ENCODE measurements at regions not wholly inside any gene's neighbourhood (a gene's known extent, or its start where the extent isn't known, plus 50 kb on each side); places are given as distances from the start of the nearest gene placed in this dataset.
"Not testable (repeated sequence)": the region's sequence is repeated elsewhere in the genome, so short reads cannot be mapped to it uniquely, and the experiment has no call there.

DNA sequence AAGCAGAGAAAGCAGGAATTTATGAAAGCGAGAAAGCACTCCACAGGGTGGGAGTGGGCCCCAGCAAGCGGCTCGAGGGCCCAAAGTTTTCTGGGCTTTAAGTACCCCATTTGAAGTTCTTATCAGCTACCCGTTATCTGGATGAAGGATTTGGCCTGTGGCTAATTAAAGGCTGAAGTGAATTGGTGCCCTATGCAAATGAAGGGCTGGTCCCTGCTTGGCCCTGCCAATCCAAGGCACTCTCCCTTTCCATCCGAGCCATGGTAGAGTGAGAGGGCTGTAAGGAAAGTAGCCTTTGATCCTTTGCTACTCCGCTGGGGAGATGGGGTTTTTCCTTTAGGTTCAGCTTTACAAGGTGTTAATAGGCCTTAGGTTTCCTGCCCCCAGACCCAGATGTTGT is 469.3 kb upstream of the CFAP20DC start:
- in situ Hi-C loops (cut with MboI; ENCODE audit: low pct_unique_long_range_greater_than_20kb, low sequenced_read_pairs): no loop called here
- DNase-seq: no peak

DNA sequence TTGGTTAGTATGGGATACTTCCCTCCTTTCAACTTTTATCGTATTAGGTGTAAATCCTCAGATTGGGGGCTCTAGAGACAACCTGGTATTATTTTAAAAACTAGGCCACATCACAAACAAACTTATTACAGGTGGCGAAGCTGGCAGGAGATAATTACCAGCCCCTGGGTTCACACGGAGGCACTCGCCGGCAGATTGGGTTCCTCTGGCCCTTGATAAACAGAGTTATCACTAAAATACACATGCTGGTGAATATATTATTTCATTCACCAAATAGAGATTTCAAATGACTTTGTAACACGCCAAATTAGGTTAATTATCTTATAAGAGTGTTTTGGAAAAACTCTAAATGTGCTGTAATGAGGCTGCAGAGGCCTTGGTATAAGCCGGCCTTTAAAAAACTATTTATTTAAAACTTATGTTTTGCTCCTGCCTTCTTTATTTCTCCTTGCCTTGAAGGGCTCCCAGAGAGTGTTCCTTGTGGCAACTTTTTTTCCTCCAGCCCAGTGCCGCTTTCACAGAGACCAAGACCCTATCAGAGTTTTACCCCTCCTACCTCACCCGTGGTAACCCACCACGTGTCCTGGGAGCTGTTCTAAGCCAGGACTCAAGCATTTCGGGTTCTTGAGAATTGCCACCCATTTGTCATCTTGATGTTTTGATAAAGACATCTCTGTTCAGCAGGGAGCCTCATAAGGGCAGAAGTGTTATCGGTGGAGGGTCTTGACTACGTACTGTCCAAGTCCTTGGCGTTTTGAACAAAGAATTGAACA is 468.6 kb upstream of the CFAP20DC start:
- DNase-seq: no peak
- in situ Hi-C loops (cut with MboI; ENCODE audit: low pct_unique_long_range_greater_than_20kb, low sequenced_read_pairs): no loop called here

DNA sequence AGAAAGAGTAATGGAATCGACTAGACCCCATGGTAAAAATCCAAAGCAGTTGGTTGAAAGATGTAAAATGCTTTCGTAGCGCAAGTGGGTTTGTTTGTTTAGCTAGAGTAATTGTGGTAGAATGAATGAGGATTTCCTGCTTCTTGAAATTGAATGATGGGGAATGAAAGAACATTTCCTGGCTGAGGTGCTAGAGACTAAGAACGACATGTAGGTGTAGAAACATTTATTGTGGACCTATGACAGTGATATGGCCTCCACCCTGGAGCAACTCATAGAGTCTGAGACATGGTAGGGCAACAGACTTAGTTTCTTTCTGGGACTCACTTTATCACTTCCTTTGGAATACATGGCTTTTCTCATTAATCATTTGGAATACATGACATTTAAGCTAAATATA is 467.6 kb upstream of the CFAP20DC start:
- in situ Hi-C loops (cut with MboI; ENCODE audit: low pct_unique_long_range_greater_than_20kb, low sequenced_read_pairs): no loop called here
- no peak for DNase-seq

DNA sequence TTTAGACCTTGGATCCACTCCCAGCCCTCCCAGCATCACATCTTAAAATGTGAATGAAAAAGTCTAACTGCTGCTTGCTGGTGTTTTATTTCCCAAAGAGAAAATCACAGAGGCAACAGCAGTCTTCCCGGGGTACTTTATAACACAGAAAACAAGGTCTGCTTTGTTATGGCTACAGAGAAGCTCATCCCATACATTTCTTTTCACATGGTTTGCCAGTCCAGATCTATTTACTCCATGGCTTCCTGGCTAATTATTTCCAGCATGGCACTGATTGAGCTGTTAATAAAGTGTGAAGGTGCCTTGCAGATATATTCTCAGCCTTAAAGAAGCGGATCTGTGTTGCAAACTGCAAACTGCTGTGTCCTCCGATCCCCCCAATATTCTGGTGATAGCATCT is 466.1 kb upstream of the CFAP20DC start:
- no peak for DNase-seq
- in situ Hi-C loops (cut with MboI; ENCODE audit: low pct_unique_long_range_greater_than_20kb, low sequenced_read_pairs): no loop called here

DNA sequence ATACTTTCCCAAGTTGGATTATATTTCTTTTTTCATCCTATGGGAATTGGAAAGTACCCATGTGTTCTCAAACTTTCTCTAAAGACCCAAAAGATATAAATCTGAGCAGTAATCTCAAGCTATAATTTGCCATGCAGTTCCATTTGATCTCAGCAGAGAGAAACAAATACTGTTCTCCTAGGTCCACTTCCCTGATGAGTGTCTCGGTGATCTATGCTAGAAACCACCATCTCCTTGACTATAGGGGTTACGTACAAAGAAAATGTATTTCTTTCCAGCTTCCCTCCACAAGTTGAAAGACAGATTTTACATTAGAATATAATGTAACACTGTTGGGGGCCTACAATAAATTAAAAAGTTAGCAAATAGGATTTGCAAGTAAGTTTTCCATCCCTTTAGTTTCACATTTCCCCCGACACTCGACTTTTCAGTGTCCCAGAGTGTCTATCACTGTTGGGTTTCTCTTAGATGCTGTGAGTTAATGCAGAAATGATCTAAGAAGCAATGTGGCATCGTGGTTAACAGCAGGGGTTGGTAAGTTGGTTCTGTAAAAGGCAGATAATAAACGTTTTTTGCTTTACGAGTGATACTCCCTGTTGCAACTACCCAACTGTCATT is 465.1 kb upstream of the CFAP20DC start:
- in situ Hi-C loops (cut with MboI; ENCODE audit: low pct_unique_long_range_greater_than_20kb, low sequenced_read_pairs): no loop called here
- DNase-seq: no peak

DNA sequence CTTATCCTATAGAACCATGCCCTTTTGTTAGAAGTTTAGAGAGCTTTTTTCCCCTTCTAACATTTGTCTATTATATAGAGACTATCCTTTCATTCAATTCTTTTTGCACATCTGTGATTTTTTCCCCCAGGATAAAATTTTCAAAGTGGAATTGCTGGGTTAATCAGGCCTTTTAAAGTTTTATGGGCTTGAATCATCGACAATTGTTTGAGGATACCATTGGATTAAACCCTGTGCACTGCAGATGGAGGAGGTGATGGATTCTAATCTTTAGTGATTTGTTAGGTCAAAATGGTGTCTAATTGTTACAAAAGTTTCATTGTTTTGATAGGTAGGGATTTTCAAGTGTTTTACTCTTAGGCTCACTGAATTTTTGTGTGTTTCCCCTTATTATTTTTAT is 463.7 kb upstream of the CFAP20DC start:
- in situ Hi-C loops (cut with MboI; ENCODE audit: low pct_unique_long_range_greater_than_20kb, low sequenced_read_pairs): no loop called here

DNA sequence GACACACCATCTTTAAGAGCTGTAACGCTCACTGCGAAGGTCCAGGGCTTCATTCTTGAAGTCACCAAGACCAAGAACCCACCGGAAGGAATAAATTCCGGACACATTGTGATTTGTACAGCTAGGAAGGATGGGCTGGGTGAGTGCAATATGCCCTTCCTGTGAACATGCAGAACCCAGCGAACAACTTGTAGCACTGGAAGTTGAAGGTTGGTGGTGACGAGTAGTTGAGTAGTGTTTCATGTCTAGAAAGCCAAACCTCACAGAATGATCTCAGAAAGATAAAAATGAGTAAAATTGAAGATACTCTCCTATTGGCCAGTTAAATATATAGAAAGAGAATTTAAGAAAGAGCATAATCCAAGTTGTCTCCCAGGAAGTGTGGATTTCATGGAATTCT is 462.2 kb upstream of the CFAP20DC start:
- in situ Hi-C loops (cut with MboI; ENCODE audit: low pct_unique_long_range_greater_than_20kb, low sequenced_read_pairs): no loop called here

More for the DNA sequence above, 463.7 kb upstream of the CFAP20DC start:
- no peak for DNase-seq

DNA sequence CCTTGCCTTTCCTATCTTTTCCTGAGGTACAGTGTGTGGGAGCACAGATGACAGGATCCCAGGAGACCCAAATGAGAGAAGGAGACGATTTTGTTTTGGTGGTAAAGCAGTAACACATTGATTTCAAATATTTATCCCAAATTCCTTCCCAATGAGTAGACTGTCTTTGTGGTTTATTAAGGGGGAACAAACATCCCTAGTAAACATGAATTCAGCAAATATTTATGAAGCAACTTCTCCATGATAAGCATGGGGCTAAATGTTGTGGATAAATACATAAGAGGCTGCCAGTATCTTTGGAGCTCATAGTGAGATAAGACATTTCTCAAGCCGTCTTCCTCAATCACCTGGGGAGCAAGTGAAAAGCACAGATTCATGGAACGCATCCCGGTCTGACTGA is 460.8 kb upstream of the CFAP20DC start:
- DNase-seq: no peak
- in situ Hi-C loops (cut with MboI; ENCODE audit: low pct_unique_long_range_greater_than_20kb, low sequenced_read_pairs): no loop called here

More for the DNA sequence above, 462.2 kb upstream of the CFAP20DC start:
- DNase-seq: no peak

DNA sequence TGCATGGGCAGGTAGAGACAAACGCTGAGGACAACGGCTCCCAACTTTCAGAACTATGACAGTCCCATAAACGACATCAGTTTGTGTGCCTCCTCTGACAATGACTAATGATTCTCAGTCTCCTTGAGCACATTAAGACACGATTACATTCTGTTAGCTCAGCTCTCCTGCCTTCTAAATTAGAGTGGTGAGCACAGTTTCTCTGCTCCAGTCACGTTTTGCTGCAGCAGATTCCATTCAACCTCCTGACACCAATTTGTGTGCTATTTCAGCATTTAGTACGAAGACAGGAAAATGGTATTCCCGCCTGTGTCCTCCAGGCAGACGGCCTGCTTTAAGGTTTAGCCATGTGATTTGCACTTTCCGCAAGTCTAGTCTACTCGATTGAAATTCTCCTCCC is 458.4 kb upstream of the CFAP20DC start:
- in situ Hi-C loops (cut with MboI; ENCODE audit: low pct_unique_long_range_greater_than_20kb, low sequenced_read_pairs): no loop called here
- DNase-seq: no peak

DNA sequence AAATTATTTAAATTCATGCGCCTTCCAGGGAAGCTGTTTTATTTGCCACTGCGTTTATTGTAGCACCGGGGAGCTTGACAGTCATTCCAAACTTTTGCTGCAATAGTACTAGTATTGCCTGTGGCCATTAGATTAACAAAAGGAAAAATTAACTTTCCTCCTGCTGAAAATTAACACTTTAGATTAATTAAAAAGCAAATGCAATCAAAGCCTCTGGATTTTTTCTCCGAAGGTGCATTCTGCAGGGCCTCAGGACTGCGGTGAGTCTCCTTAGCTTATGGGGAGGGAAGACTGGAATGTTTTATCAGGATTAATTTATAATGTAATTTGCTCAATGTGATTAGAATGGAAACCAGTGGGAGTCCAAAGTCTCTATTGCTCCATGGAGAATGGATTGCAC is 456.4 kb upstream of the CFAP20DC start:
- in situ Hi-C loops (cut with MboI; ENCODE audit: low pct_unique_long_range_greater_than_20kb, low sequenced_read_pairs): no loop called here
- DNase-seq: no peak

DNA sequence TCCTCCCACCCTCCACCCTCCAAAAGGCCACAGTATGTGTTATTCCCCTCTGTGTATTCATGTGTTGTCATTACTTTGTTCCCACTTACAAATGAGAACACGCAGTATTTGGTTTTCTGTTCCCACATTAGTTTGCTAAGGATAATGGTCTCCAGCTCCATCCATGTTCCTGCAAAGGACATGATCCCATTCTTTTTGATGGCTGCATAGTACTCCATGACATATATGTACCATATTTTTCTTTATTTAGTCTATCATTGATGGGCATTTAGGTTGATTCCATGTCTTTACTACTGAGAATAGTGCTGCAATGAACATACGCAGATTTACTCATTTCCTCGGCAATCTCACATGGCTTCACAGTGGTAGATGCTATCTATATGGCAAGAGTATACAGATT is 453.6 kb upstream of the CFAP20DC start:
- in situ Hi-C loops (cut with MboI; ENCODE audit: low pct_unique_long_range_greater_than_20kb, low sequenced_read_pairs): no loop called here
- no peak for DNase-seq

DNA sequence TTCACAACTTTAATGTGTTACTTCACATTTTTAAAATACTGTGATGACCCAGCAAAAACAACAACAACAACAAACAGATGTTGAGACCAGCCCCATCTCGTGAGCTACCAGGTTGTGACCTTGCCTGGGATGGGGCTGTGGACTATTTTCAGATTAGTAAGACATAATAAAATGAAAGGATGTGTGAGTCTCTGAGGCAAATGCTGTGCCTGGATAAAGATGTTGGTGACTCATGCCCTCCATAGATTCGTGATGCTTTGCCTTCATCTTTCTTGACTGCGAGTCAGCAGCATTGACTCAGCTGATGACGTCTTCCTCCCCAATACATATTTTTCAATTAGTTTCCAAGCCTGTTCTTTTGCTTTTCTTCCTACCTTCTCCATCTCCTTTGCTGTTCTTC is 453.0 kb upstream of the CFAP20DC start:
- in situ Hi-C loops (cut with MboI; ENCODE audit: low pct_unique_long_range_greater_than_20kb, low sequenced_read_pairs): no loop called here
- DNase-seq: no peak

DNA sequence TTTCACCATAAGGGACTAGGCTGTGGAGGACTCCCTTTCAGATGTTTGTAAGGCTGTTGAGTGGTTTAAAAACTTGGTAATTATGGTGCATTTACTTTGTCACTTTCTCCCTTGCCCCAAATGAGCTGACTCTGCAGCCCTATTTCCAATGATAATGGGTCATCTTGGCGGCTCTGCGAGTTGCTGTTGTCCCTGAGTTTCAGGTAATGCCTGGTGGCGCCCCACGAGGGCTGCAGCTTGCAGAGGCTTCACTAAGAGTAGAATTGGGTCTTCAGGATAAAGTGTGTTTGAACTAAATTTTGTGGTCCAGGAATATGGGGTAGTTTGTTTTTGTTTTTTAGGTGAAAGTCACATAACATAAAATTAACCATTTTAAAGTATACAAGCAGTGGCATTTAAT is 450.1 kb upstream of the CFAP20DC start:
- in situ Hi-C loops (cut with MboI; ENCODE audit: low pct_unique_long_range_greater_than_20kb, low sequenced_read_pairs): no loop called here

DNA sequence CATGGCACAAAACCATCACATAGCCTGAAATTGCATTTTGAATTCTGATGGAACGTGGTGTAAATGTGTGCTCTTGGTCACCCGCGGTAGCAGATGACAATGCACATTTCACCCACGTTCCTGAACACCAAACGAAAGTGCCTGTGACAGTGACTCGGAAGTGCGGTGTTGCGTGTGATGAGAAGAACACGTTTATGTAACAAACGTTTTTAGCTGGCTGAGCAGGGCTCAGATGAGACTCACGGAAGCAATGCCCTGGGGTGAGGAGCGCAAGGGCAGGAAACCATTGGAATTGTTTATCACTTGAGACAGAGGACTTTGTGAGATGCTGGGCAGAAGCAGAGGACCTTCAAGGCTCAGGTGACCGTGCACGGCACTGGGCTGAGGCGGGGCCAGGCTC is 449.2 kb upstream of the CFAP20DC start:
- in situ Hi-C loops (cut with MboI; ENCODE audit: low pct_unique_long_range_greater_than_20kb, low sequenced_read_pairs): no loop called here
- DNase-seq: no peak

More for the DNA sequence above, 450.1 kb upstream of the CFAP20DC start:
- DNase-seq: no peak

DNA sequence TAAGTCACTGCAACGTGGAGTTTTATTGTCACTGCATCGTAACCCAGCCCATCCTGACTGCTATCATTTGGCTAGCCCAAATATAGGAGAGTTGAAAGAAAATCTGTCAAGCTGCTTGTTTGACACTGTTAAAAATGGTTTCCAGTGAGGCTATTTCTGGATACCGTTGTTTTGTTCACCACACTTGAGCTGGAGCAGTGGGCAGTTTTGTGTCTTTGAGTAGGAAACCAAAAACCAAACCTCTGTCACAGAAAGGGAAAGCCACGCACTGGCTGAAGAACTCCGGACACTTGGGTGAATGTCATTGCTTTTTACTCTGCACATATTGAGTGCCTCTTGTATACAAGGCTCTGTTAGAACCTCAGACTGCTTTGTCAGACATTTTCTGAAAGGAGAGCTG is 446.4 kb upstream of the CFAP20DC start:
- DNase-seq: no peak
- in situ Hi-C loops (cut with MboI; ENCODE audit: low pct_unique_long_range_greater_than_20kb, low sequenced_read_pairs): no loop called here

DNA sequence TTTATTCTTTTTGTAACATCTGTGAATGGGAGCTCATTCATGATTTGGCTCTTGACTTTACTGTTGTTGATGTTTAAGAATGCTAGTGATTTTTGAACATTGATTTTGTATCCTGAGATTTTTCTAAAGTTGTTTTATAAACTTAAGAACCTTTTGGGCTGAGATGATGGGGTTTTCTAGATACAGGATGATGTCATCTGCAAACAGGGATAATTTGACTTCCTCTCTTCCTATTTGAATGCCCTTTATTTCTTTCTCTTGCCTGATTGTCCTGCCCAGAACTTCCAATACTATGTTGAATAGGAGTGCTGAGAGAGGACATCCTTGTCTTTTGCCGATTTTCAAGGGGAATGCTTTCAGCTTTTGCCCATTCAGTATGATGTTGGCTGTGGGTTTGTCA is 445.1 kb upstream of the CFAP20DC start:
- DNase-seq; in situ Hi-C loops (cut with MboI; ENCODE audit: low pct_unique_long_range_greater_than_20kb, low sequenced_read_pairs): not testable (repeated sequence)

DNA sequence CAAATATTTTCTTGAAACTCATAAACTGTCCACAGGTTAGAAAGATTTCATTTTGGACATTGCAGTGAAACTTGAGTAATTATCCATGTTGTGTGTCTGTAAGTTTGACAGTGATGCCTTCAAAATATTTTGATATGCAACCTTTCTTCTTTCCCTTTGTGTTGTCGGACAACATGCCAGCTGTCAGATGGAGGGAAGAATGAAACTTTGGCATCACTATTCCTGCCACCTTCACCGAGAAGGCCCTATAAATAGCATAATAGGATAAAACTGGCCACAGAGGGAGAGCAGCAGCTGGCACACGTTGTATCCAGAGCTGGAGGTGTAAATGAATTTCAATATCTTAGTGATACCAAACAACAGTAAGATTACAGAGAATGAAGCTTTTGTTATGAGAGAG is 436.7 kb upstream of the CFAP20DC start:
- in situ Hi-C loops (cut with MboI; ENCODE audit: low pct_unique_long_range_greater_than_20kb, low sequenced_read_pairs): no loop called here
- no peak for DNase-seq

DNA sequence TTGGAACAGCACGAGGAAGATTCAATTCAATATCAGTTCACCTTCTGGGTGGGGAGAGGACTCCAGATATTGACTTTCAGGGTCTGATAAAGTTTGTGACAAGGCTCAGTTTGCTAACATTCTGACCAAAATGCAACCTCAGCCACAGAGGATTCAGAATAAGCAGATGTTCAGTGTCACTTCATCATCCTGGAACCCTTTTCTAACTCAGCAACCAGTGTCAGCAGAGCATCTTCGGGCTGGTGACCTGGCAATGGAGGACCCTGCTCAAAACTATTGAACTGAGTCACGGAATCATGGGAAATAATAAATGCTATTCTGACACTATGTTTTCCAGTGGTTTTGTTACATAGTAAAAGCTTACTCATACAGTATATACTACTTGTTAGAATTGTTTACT is 433.4 kb upstream of the CFAP20DC start:
- no peak for DNase-seq
- in situ Hi-C loops (cut with MboI; ENCODE audit: low pct_unique_long_range_greater_than_20kb, low sequenced_read_pairs): no loop called here

DNA sequence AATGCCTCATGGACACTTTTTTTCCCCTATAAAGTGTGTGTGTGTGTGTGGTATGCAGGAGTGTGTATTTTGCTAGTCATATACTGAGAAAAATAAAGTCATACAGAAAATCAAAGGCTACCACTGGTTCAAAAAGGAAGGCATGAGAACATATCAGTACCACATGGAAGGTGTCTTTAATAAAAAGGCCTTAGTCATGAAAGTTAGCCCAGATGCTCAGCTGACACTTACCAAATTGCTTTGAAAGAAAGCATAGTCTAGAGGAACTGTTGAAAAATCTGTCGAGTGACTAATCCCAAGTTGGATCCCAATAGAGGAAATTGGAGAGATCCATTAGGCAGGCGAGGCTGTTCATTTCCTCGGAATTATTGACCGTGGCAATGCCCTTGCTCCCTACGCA is 432.9 kb upstream of the CFAP20DC start:
- in situ Hi-C loops (cut with MboI; ENCODE audit: low pct_unique_long_range_greater_than_20kb, low sequenced_read_pairs): no loop called here

DNA sequence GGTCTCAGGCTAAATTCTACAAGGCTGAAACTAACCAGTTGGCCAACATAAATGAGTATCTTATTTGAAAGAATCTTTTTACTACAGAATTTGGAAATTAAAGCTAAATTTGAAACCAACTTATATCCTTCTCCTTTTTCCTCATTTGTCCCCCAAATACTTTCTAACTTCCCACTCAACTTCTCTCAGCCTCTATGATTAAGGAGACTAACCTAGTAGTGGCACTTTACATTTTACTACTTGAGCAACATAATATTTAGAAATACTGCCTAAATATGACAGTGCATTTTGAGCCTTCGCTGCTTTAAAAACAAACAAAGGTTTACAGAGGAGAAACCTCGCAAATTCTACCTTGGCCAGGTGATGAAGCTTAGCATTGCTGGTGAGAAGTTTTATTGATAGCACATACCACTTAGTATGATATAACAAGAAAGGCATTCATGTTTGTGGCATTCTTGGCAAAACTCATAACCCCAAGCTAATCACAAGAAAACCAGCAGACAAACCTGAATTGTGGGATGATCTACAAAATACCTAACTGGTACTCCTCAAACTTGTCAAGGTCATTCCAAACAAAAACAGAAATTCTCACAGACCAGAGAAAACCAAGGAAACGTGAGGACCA is 432.1 kb upstream of the CFAP20DC start:
- no peak for DNase-seq
- in situ Hi-C loops (cut with MboI; ENCODE audit: low pct_unique_long_range_greater_than_20kb, low sequenced_read_pairs): no loop called here

More for the DNA sequence above, 432.9 kb upstream of the CFAP20DC start:
- no peak for DNase-seq

All from KBM-7 (cell line).